Psoas muscle (tissue), 7 donors: ENCODE measurements at regions not wholly inside any gene's neighbourhood (a gene's known extent, or its start where the extent isn't known, plus 50 kb on each side); places are given as distances from the start of the nearest gene placed in this dataset.

Experiments used
- ATAC-seq, 4 donors: fragments of 200-7000 bp; cut with Tn5 transposase; one replicate each; pipeline ENCODE4 v1.9.1; 2020; ENCODE audit warnings: moderate library complexity in 3 of 4, mild to moderate bottlenecking in 2 of 4
- DNase-seq, 2 donors: peaks; one replicate each; pipeline ENCODE4 v3.0.0-alpha.2; 2020
- H3K27ac ChIP-seq: fragments of 200-600 bp; one replicate; pipeline ENCODE4 v1.8.0; 2022
- H3K27me3 ChIP-seq, 3 donors: fragments of 200-600 bp in 1 of 3; one replicate each; pipeline versions ENCODE4 v1.6.1 to v1.8.0; 2013 to 2022; ENCODE audit warnings: low read length in 2 of 3, mild to moderate bottlenecking in 2 of 3, moderate library complexity in 1 of 3; ENCODE audit not compliant: insufficient read depth in 3 of 3
- H3K36me3 ChIP-seq, 2 donors: fragments of 200-600 bp in 1 of 2; one replicate each; pipeline versions ENCODE4 v1.6.1 to v1.8.0; 2013 to 2022; ENCODE audit warnings: low read depth in 1 of 2, mild to moderate bottlenecking in 1 of 2, moderate library complexity in 1 of 2; ENCODE audit not compliant: insufficient read depth in 1 of 2
- H3K4me1 ChIP-seq: fragments of 200-600 bp; one replicate; pipeline ENCODE4 v1.8.0; 2022
- H3K4me3 ChIP-seq: fragments of 200-600 bp; one replicate; pipeline ENCODE4 v1.8.0; 2022; ENCODE audit warnings: mild to moderate bottlenecking
- H3K9me3 ChIP-seq: fragments of 200-600 bp; one replicate; pipeline ENCODE4 v1.8.0; 2022
- CTCF ChIP-seq: fragments of 200-600 bp; IDR thresholded peaks from one replicate; pipeline ENCODE4 v1.8.0; 2022; ENCODE audit warnings: antibody characterized with exemption
- WGBS, 3 donors: extraction: QIAGEN DNeasy Blood & Tissue Kit; methylation state at CpG; one replicate each; pipeline versions ENCODE4 v1.1.6 to v1.1.7; 2013; 5-methylcytosine and 5-hydroxymethylcytosine counted together
- intact Hi-C, 2 donors: fragments of 100-400 bp; cut with DNase I; formaldehyde crosslinking; loops; one replicate each; pipeline versions ENCODE4 v1.11.0 to v1.14.2; 2022
- donor health status: healthy with polysubstance abuse.
- donor health status: DM: no; HTN: no; CAD: no; lungs with moderate emphysema.
- donor health status: Bipolar disorder and iron deficiency.
- donor health status: healthy.
- donor health status: DM: yes; HTN: yes; CAD: no.
- donor health status: DM: no; HTN: no; CAD: no.
- donor health status: DM: yes; HTN: yes; CAD: no.

GRCh38 chr5:25955337-25955736 lies 1083.0 kb downstream of the CDH9 start:
- no peak overlapping the region for H3K27ac ChIP-seq
- DNase-seq (no peak), ATAC-seq (no peak)
- H3K9me3 ChIP-seq: no peaks in the 10 kb centered on the region
- intact Hi-C loops: no loop called here
- H3K4me1 ChIP-seq: no peaks in the 10 kb centered on the region
- H3K36me3 ChIP-seq: no peaks in the 10 kb centered on the region
- 57 to 67% (median 63%) methylated on average over 2 of the region's 2 CpGs for WGBS, 3 donors
- H3K27me3 ChIP-seq: no peaks in the 10 kb centered on the region
- no peak overlapping the region for H3K4me3 ChIP-seq
- TF ChIP-seq CTCF: no peak

GRCh38 chr5:25950681-25951080 lies 1087.7 kb downstream of the CDH9 start:
- H3K36me3 ChIP-seq: no peaks in the 10 kb centered on the region
- ATAC-seq (no peak), DNase-seq (no peak)
- H3K4me1 ChIP-seq: no peaks in the 10 kb centered on the region
- intact Hi-C loops: no loop called here
- H3K27me3 ChIP-seq: no peaks in the 10 kb centered on the region
- H3K9me3 ChIP-seq: no peaks in the 10 kb centered on the region
- WGBS, 3 donors: 71 to 76% (median 74%) methylated on average over 4 of the region's 4 CpGs
- no peak overlapping the region for H3K4me3 ChIP-seq
- no peak for TF ChIP-seq CTCF
- no peak overlapping the region for H3K27ac ChIP-seq

GRCh38 chr5:25948278-25948677 lies 1090.1 kb downstream of the CDH9 start:
- intact Hi-C loops: no loop called here
- H3K4me1 ChIP-seq: no peaks in the 10 kb centered on the region
- no peaks in the 10 kb centered on the region for H3K36me3 ChIP-seq
- H3K27me3 ChIP-seq: no peaks in the 10 kb centered on the region
- H3K27ac ChIP-seq: no peak overlapping the region
- ATAC-seq: no peak
- no peak for DNase-seq
- no peak overlapping the region for H3K4me3 ChIP-seq
- 94 to 96% (median 94%) methylated on average over 4 of the region's 4 CpGs for WGBS, 3 donors
- no peak for TF ChIP-seq CTCF
- H3K9me3 ChIP-seq: no peaks in the 10 kb centered on the region

GRCh38 chr5:25944786-25945185 lies 1093.6 kb downstream of the CDH9 start:
- no peaks in the 10 kb centered on the region for H3K36me3 ChIP-seq
- H3K4me1 ChIP-seq: no peaks in the 10 kb centered on the region
- H3K27ac ChIP-seq: no peak overlapping the region
- no peaks in the 10 kb centered on the region for H3K9me3 ChIP-seq
- no peak overlapping the region for H3K4me3 ChIP-seq
- DNase-seq: no peak
- ATAC-seq: no peak
- TF ChIP-seq CTCF: no peak
- no peaks in the 10 kb centered on the region for H3K27me3 ChIP-seq
- intact Hi-C loops: no loop called here
- WGBS, 3 donors: 46 to 52% (median 51%) methylated on average over 2 of the region's 2 CpGs

GRCh38 chr5:25909163-25909562 lies 1129.2 kb downstream of the CDH9 start:
- no peaks in the 10 kb centered on the region for H3K9me3 ChIP-seq
- DNase-seq (no peak), ATAC-seq (no peak)
- H3K27ac ChIP-seq: no peak overlapping the region
- H3K4me3 ChIP-seq: no peak overlapping the region
- H3K4me1 ChIP-seq: no peaks in the 10 kb centered on the region
- 93 to 97% (median 95%) methylated on average over 29 of the region's 29 CpGs for WGBS, 3 donors
- intact Hi-C loops: no loop called here
- H3K27me3 ChIP-seq: no peaks in the 10 kb centered on the region
- no peaks in the 10 kb centered on the region for H3K36me3 ChIP-seq
- no peak for TF ChIP-seq CTCF
